ENCODE measurements at regions not wholly inside any gene's neighbourhood (a gene's known extent, or its start where the extent isn't known, plus 50 kb on each side); places are given as distances from the start of the nearest gene placed in this dataset.

GRCh38 chr9:17993024-17993423 lies 414.2 kb downstream of the SH3GL2 start:
- no peak overlapping the region for H3K27ac ChIP-seq
- no peak for TF ChIP-seq CTCF (conservative IDR thresholded peaks at IDR 0.05)

GRCh38 chr9:17994695-17995425 lies 416.0 kb downstream of the SH3GL2 start:
- TF ChIP-seq CTCF (conservative IDR thresholded peaks at IDR 0.05): no peak
- H3K27ac ChIP-seq: no peak overlapping the region

- no peak for TF ChIP-seq CTCF (conservative IDR thresholded peaks at IDR 0.05)
- H3K27ac ChIP-seq: no peak overlapping the region
Measured at GRCh38 chr9:17996728-17997127, 417.9 kb downstream of the SH3GL2 start.

GRCh38 chr9:18002718-18003438 lies 424.0 kb downstream of the SH3GL2 start:
- no peak for TF ChIP-seq CTCF (conservative IDR thresholded peaks at IDR 0.05)
- H3K27ac ChIP-seq: no peak overlapping the region

GRCh38 chr9:18006591-18006990 lies 427.7 kb downstream of the SH3GL2 start:
- H3K27ac ChIP-seq: no peak overlapping the region
- no peak for TF ChIP-seq CTCF (conservative IDR thresholded peaks at IDR 0.05)

GRCh38 chr9:18007621-18008020 lies 428.8 kb downstream of the SH3GL2 start:
- H3K27ac ChIP-seq: no peak overlapping the region
- no peak for TF ChIP-seq CTCF (conservative IDR thresholded peaks at IDR 0.05)

- no peak overlapping the region for H3K27ac ChIP-seq
Measured at GRCh38 chr9:18009902-18010301, 431.0 kb downstream of the SH3GL2 start.

More at GRCh38 chr9:18009902-18010301, 431.0 kb downstream of the SH3GL2 start:
- TF ChIP-seq CTCF (conservative IDR thresholded peaks at IDR 0.05): no peak

Data from VCaP (cell line).